ENCODE measurements at regions not wholly inside any gene's neighbourhood (a gene's known extent, or its start where the extent isn't known, plus 50 kb on each side); places are given as distances from the start of the nearest gene placed in this dataset.
A peak's percentile ranks its signal among the peaks of the same experiment; 100 is the strongest.

GRCh38 chr12:124188561-124189405 is 106.1 kb upstream of the RFLNA start:
- no peak overlapping the region for H3K4me3 ChIP-seq (ENCODE audit: low read length)
- peaks cover 65% of the 10 kb centered on the region for H3K4me1 ChIP-seq (ENCODE audit: control insufficient read depth, insufficient read depth, low read length)

DNA sequence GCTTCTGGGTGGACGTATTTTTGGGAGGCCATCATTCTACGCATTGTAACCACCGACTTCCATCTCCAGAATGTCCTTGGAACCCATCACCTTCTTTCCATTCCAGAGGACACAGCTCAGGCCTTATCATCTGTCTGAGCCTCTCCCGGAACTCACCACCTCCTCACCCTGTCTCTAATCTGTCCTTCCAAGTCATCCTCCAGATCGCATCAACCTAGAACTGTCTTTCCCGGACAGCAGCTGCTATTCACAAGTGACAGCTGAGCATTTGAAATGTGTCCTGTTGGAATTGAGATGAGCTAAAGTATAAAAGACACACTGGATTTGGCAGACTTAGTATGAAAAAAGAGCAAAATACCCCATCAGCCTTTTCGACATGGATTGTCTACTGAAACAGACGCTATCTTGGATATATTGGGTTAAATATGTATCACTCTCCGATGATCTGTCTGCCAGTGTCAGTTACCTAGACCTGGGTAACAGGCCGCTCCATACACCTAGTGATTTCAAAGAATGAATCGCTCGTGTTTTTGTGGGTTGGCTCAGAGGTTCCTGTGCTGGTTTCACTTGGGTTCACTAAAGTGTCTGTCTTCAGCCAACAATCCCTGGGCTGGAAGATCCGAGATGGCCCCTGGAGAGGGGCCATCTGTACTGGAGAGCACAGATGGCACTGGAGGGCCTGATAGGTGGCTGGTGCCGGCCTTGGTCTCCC is 104.4 kb upstream of the RFLNA start:
- Histone ChIP-seq H3K36me3 (ENCODE audit: control insufficient read depth, insufficient read depth, low read length) (no peaks in the 10 kb centered on the region), H3K27me3 (ENCODE audit: control insufficient read depth, insufficient read depth, low read length) (no peaks in the 10 kb centered on the region), H3K4me3 (ENCODE audit: low read length) (no peak overlapping the region), H3K9ac (ENCODE audit: low read length) (no peak overlapping the region), H3K4me1 (ENCODE audit: control insufficient read depth, insufficient read depth, low read length) (peaks cover 74% of the 10 kb centered on the region), H3K9me3 (ENCODE audit: control insufficient read depth, low read length) (no peaks in the 10 kb centered on the region)

More at GRCh38 chr12:124188561-124189405, 106.1 kb upstream of the RFLNA start:
- no peaks in the 10 kb centered on the region for H3K27me3 ChIP-seq (ENCODE audit: control insufficient read depth, insufficient read depth, low read length)
- no peaks in the 10 kb centered on the region for H3K9me3 ChIP-seq (ENCODE audit: control insufficient read depth, low read length)
- no peaks in the 10 kb centered on the region for H3K36me3 ChIP-seq (ENCODE audit: control insufficient read depth, insufficient read depth, low read length)
- H3K9ac ChIP-seq (ENCODE audit: low read length): peak overlapping the region; percentile 37

- Histone ChIP-seq H3K27me3 (ENCODE audit: control insufficient read depth, insufficient read depth, low read length) (no peaks in the 10 kb centered on the region), H3K4me1 (ENCODE audit: control insufficient read depth, insufficient read depth, low read length) (peaks cover 75% of the 10 kb centered on the region)
Observed at GRCh38 chr12:124191024-124191359, 103.9 kb upstream of the RFLNA start.

GRCh38 chr12:124191966-124192365 is 102.9 kb upstream of the RFLNA start:
- peaks cover 6% of the 10 kb centered on the region for H3K9me3 ChIP-seq (ENCODE audit: control insufficient read depth, low read length)
- no peak overlapping the region for H3K9ac ChIP-seq (ENCODE audit: low read length)
- H3K4me3 ChIP-seq (ENCODE audit: low read length): no peak overlapping the region
- H3K4me1 ChIP-seq (ENCODE audit: control insufficient read depth, insufficient read depth, low read length): peaks cover 72% of the 10 kb centered on the region
- no peaks in the 10 kb centered on the region for H3K27me3 ChIP-seq (ENCODE audit: control insufficient read depth, insufficient read depth, low read length)
- H3K36me3 ChIP-seq (ENCODE audit: control insufficient read depth, insufficient read depth, low read length): no peaks in the 10 kb centered on the region

More at GRCh38 chr12:124191024-124191359, 103.9 kb upstream of the RFLNA start:
- Histone ChIP-seq H3K36me3 (ENCODE audit: control insufficient read depth, insufficient read depth, low read length) (no peaks in the 10 kb centered on the region), H3K9me3 (ENCODE audit: control insufficient read depth, low read length) (no peaks in the 10 kb centered on the region), H3K9ac (ENCODE audit: low read length) (no peak overlapping the region), H3K4me3 (ENCODE audit: low read length) (no peak overlapping the region)

DNA sequence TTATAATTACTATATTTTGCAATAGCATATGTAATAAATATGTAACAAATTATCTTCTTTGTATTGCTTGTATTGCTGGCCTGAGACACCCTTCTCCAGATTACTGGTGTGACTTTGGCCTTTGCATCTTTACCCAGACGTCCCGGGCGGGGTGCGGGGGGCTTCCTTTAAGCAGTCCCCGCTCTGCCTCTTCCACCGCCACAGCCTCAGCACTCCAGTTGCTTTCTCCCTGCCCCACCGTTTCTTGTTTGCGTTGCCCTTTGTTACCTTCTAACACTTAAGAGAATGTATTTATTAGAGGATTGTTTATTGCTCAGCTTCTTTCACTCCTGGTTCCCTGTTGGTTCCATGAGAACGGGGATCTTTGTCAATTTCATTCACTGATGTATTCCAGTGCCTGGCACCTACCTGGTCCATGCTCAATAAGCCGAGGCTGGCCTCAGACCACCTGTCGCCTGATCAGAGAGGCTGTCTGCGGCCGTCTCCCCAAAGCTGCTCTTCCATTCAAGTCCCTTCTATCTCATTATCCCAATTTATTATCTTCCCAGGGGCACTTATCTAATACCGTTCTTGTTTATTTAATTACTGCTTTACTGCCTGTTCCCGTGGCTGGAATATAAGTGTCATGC is 100.5 kb upstream of the RFLNA start:
- H3K4me1 ChIP-seq (ENCODE audit: control insufficient read depth, insufficient read depth, low read length): peaks cover 55% of the 10 kb centered on the region
- no peak overlapping the region for H3K4me3 ChIP-seq (ENCODE audit: low read length)
- H3K36me3 ChIP-seq (ENCODE audit: control insufficient read depth, insufficient read depth, low read length): no peaks in the 10 kb centered on the region
- no peaks in the 10 kb centered on the region for H3K27me3 ChIP-seq (ENCODE audit: control insufficient read depth, insufficient read depth, low read length)
- H3K9me3 ChIP-seq (ENCODE audit: control insufficient read depth, low read length): peaks cover 6% of the 10 kb centered on the region
- no peak overlapping the region for H3K9ac ChIP-seq (ENCODE audit: low read length)

- Histone ChIP-seq H3K4me3 (ENCODE audit: low read length) (no peak overlapping the region), H3K9ac (ENCODE audit: low read length) (peak overlapping the region; percentile 44), H3K9me3 (ENCODE audit: control insufficient read depth, low read length) (peaks cover 6% of the 10 kb centered on the region), H3K36me3 (ENCODE audit: control insufficient read depth, insufficient read depth, low read length) (no peaks in the 10 kb centered on the region), H3K4me1 (ENCODE audit: control insufficient read depth, insufficient read depth, low read length) (peaks cover 50% of the 10 kb centered on the region), H3K27me3 (ENCODE audit: control insufficient read depth, insufficient read depth, low read length) (no peaks in the 10 kb centered on the region)
Observed at GRCh38 chr12:124194893-124195566, 99.9 kb upstream of the RFLNA start.

DNA sequence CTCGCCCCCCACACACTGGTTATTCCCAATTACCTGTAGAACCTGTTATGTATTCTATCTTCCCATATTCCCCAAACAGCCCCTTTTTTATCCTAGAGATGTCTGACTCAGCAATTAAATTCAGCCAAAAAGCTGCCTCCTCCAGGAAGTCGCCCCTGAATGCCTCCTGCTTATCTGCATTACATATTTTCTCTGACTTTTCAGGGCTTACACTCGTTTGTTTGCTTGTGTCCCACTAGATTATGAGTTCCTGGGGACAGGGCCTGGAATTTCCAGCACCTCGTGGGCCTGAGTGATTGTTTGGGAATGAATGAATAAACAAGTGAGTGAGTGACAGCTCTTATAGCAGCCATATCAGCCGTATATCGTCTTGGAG is 99.3 kb upstream of the RFLNA start:
- peak overlapping the region; percentile 44 for H3K9ac ChIP-seq (ENCODE audit: low read length)
- no peaks in the 10 kb centered on the region for H3K27me3 ChIP-seq (ENCODE audit: control insufficient read depth, insufficient read depth, low read length)
- no peak overlapping the region for H3K4me3 ChIP-seq (ENCODE audit: low read length)
- no peaks in the 10 kb centered on the region for H3K36me3 ChIP-seq (ENCODE audit: control insufficient read depth, insufficient read depth, low read length)
- H3K4me1 ChIP-seq (ENCODE audit: control insufficient read depth, insufficient read depth, low read length): peaks cover 44% of the 10 kb centered on the region
- peaks cover 6% of the 10 kb centered on the region for H3K9me3 ChIP-seq (ENCODE audit: control insufficient read depth, low read length)

GRCh38 chr12:124196236-124196635 is 98.7 kb upstream of the RFLNA start:
- Histone ChIP-seq H3K4me1 (ENCODE audit: control insufficient read depth, insufficient read depth, low read length) (peaks cover 42% of the 10 kb centered on the region), H3K9me3 (ENCODE audit: control insufficient read depth, low read length) (peaks cover 6% of the 10 kb centered on the region), H3K36me3 (ENCODE audit: control insufficient read depth, insufficient read depth, low read length) (no peaks in the 10 kb centered on the region), H3K9ac (ENCODE audit: low read length) (no peak overlapping the region), H3K4me3 (ENCODE audit: low read length) (no peak overlapping the region), H3K27me3 (ENCODE audit: control insufficient read depth, insufficient read depth, low read length) (no peaks in the 10 kb centered on the region)

- H3K27me3 ChIP-seq (ENCODE audit: control insufficient read depth, insufficient read depth, low read length): no peaks in the 10 kb centered on the region
- no peak overlapping the region for H3K4me3 ChIP-seq (ENCODE audit: low read length)
- H3K4me1 ChIP-seq (ENCODE audit: control insufficient read depth, insufficient read depth, low read length): peaks cover 10% of the 10 kb centered on the region
- no peak overlapping the region for H3K9ac ChIP-seq (ENCODE audit: low read length)
- H3K9me3 ChIP-seq (ENCODE audit: control insufficient read depth, low read length): peaks cover 5% of the 10 kb centered on the region
- H3K36me3 ChIP-seq (ENCODE audit: control insufficient read depth, insufficient read depth, low read length): no peaks in the 10 kb centered on the region
Observed at GRCh38 chr12:124201248-124201647, 93.6 kb upstream of the RFLNA start.

DNA sequence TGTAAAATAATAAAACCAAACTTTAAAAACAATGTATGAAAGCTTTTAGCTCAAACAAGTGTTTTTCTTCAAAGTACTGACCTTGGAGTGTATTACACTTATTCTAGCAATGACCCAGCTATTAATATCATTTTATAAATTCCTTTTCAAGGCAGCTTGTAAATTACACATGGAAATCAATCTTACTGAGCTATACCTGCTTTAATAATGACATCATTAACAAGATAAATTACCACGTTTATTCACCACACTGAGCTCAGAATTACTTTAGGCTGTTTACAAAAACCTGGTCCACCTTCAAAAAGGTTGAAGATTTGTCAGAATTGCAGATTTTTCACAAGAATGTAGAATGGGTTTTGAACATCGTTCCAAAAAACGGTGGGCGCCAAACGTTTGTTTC is 91.7 kb upstream of the RFLNA start:
- Histone ChIP-seq H3K4me3 (ENCODE audit: low read length) (no peak overlapping the region), H3K4me1 (ENCODE audit: control insufficient read depth, insufficient read depth, low read length) (peaks cover 6% of the 10 kb centered on the region), H3K9ac (ENCODE audit: low read length) (no peak overlapping the region), H3K36me3 (ENCODE audit: control insufficient read depth, insufficient read depth, low read length) (no peaks in the 10 kb centered on the region), H3K9me3 (ENCODE audit: control insufficient read depth, low read length) (no peaks in the 10 kb centered on the region), H3K27me3 (ENCODE audit: control insufficient read depth, insufficient read depth, low read length) (no peaks in the 10 kb centered on the region)

DNA sequence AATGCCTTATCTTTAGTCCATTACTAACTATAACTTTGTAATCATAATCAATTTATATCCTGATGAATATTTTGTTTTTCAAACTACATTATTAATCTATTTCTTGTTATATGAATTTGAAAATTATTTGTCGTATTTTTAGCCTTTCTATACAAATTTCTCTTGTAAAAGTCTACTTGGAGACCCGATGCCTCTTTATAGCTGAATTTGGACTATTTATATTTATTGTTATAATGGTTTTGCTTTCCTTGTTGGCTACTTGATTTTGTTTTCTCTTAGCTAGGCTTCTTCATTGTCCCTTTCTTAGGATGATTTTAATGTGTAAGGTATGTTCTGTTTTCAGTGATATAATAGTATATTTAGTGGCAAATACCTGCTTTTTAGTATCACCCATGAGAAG is 89.5 kb upstream of the RFLNA start:
- Histone ChIP-seq H3K4me1 (ENCODE audit: control insufficient read depth, insufficient read depth, low read length) (no peaks in the 10 kb centered on the region), H3K9me3 (ENCODE audit: control insufficient read depth, low read length) (no peaks in the 10 kb centered on the region), H3K36me3 (ENCODE audit: control insufficient read depth, insufficient read depth, low read length) (no peaks in the 10 kb centered on the region), H3K9ac (ENCODE audit: low read length) (no peak overlapping the region), H3K4me3 (ENCODE audit: low read length) (no peak overlapping the region), H3K27me3 (ENCODE audit: control insufficient read depth, insufficient read depth, low read length) (no peaks in the 10 kb centered on the region)

- H3K4me1 ChIP-seq (ENCODE audit: control insufficient read depth, insufficient read depth, low read length): no peaks in the 10 kb centered on the region
- H3K36me3 ChIP-seq (ENCODE audit: control insufficient read depth, insufficient read depth, low read length): no peaks in the 10 kb centered on the region
Observed at GRCh38 chr12:124207049-124207448, 87.8 kb upstream of the RFLNA start.

More at GRCh38 chr12:124207049-124207448, 87.8 kb upstream of the RFLNA start:
- Histone ChIP-seq H3K27me3 (ENCODE audit: control insufficient read depth, insufficient read depth, low read length) (no peaks in the 10 kb centered on the region), H3K9ac (ENCODE audit: low read length) (no peak overlapping the region), H3K9me3 (ENCODE audit: control insufficient read depth, low read length) (no peaks in the 10 kb centered on the region), H3K4me3 (ENCODE audit: low read length) (no peak overlapping the region)

All from mucosa of stomach (tissue), 1 donor.